ES-I3 (cell line): ENCODE measurements at regions not wholly inside any gene's neighbourhood (a gene's known extent, or its start where the extent isn't known, plus 50 kb on each side); places are given as distances from the start of the nearest gene placed in this dataset.
A peak's percentile ranks its signal among the peaks of the same experiment; 100 is the strongest.

Source experiments
- H3K36me3 ChIP-seq: 2 replicates; pipeline ENCODE4 v1.6.1; 2013; ENCODE audit warnings: mild to moderate bottlenecking, low read length, control low read depth, moderate library complexity; ENCODE audit not compliant: insufficient read depth
- H3K4me1 ChIP-seq: 2 replicates; pipeline ENCODE4 v1.6.1; 2013; ENCODE audit warnings: mild to moderate bottlenecking, control low read depth, low read length; ENCODE audit not compliant: insufficient read depth
- H3K9ac ChIP-seq: 2 replicates; pipeline ENCODE4 v1.6.1; 2013; ENCODE audit warnings: low read depth, mild to moderate bottlenecking, low read length, moderate library complexity
- H3K9me3 ChIP-seq: 2 replicates; pipeline ENCODE4 v1.6.1; 2013; ENCODE audit warnings: mild to moderate bottlenecking, low read length, moderate library complexity; ENCODE audit not compliant: control insufficient read depth, insufficient read depth

GRCh38 chr2:59314031-59314766 lies 1073.1 kb upstream of the FANCL start:
- Histone ChIP-seq H3K4me1 (no peaks in the 10 kb centered on the region), H3K9ac (no peak overlapping the region), H3K36me3 (no peaks in the 10 kb centered on the region), H3K9me3 (no peaks in the 10 kb centered on the region)

GRCh38 chr2:59312967-59313940 lies 1072.1 kb upstream of the FANCL start:
- Histone ChIP-seq H3K4me1 (no peaks in the 10 kb centered on the region), H3K36me3 (no peaks in the 10 kb centered on the region), H3K9me3 (no peaks in the 10 kb centered on the region), H3K9ac (no peak overlapping the region)

GRCh38 chr2:59312029-59312428 lies 1070.9 kb upstream of the FANCL start:
- Histone ChIP-seq H3K36me3 (no peaks in the 10 kb centered on the region), H3K9ac (no peak overlapping the region), H3K4me1 (no peaks in the 10 kb centered on the region), H3K9me3 (no peaks in the 10 kb centered on the region)

GRCh38 chr2:59308108-59308507 lies 1067.0 kb upstream of the FANCL start:
- no peak overlapping the region for H3K9ac ChIP-seq
- H3K9me3 ChIP-seq: no peaks in the 10 kb centered on the region
- no peaks in the 10 kb centered on the region for H3K36me3 ChIP-seq
- H3K4me1 ChIP-seq: no peaks in the 10 kb centered on the region

- H3K36me3 ChIP-seq: no peaks in the 10 kb centered on the region
- no peak overlapping the region for H3K9ac ChIP-seq
- no peaks in the 10 kb centered on the region for H3K9me3 ChIP-seq
Observed at GRCh38 chr2:59307196-59307595, 1066.1 kb upstream of the FANCL start.

GRCh38 chr2:59303272-59303671 lies 1062.1 kb upstream of the FANCL start:
- no peaks in the 10 kb centered on the region for H3K9me3 ChIP-seq
- no peaks in the 10 kb centered on the region for H3K4me1 ChIP-seq
- no peaks in the 10 kb centered on the region for H3K36me3 ChIP-seq
- no peak overlapping the region for H3K9ac ChIP-seq

More at GRCh38 chr2:59307196-59307595, 1066.1 kb upstream of the FANCL start:
- no peaks in the 10 kb centered on the region for H3K4me1 ChIP-seq

- no peak overlapping the region for H3K9ac ChIP-seq
- H3K4me1 ChIP-seq: no peaks in the 10 kb centered on the region; the same call in 1 of the 2 replicates
- no peaks in the 10 kb centered on the region for H3K9me3 ChIP-seq
Observed at GRCh38 chr2:59302683-59303082, 1061.6 kb upstream of the FANCL start.

GRCh38 chr2:59301466-59302402 lies 1060.6 kb upstream of the FANCL start:
- no peaks in the 10 kb centered on the region for H3K9me3 ChIP-seq
- peak overlapping the region; percentile 22; the same call in 1 of the 2 replicates for H3K9ac ChIP-seq
- no peaks in the 10 kb centered on the region for H3K36me3 ChIP-seq
- H3K4me1 ChIP-seq: no peaks in the 10 kb centered on the region; the same call in 1 of the 2 replicates

More at GRCh38 chr2:59302683-59303082, 1061.6 kb upstream of the FANCL start:
- H3K36me3 ChIP-seq: no peaks in the 10 kb centered on the region

- H3K36me3 ChIP-seq: no peaks in the 10 kb centered on the region
- H3K4me1 ChIP-seq: peaks cover 4% of the 10 kb centered on the region; the same call in 1 of the 2 replicates
- H3K9ac ChIP-seq: no peak overlapping the region
- no peaks in the 10 kb centered on the region for H3K9me3 ChIP-seq
Observed at GRCh38 chr2:59297816-59298215, 1056.7 kb upstream of the FANCL start.

- Histone ChIP-seq H3K9ac (no peak overlapping the region), H3K36me3 (no peaks in the 10 kb centered on the region), H3K4me1 (peaks cover 4% of the 10 kb centered on the region; the same call in 1 of the 2 replicates), H3K9me3 (no peaks in the 10 kb centered on the region)
Observed at GRCh38 chr2:59296279-59296678, 1055.2 kb upstream of the FANCL start.

GRCh38 chr2:59295524-59296162 lies 1054.5 kb upstream of the FANCL start:
- H3K9me3 ChIP-seq: no peaks in the 10 kb centered on the region
- H3K36me3 ChIP-seq: no peaks in the 10 kb centered on the region
- H3K4me1 ChIP-seq: peaks cover 4% of the 10 kb centered on the region; the same call in 1 of the 2 replicates
- no peak overlapping the region for H3K9ac ChIP-seq

- Histone ChIP-seq H3K9ac (no peak overlapping the region), H3K9me3 (no peaks in the 10 kb centered on the region), H3K36me3 (no peaks in the 10 kb centered on the region), H3K4me1 (no peaks in the 10 kb centered on the region)
Observed at GRCh38 chr2:59288771-59289170, 1047.6 kb upstream of the FANCL start.

GRCh38 chr2:59282374-59283057 lies 1041.4 kb upstream of the FANCL start:
- Histone ChIP-seq H3K36me3 (no peaks in the 10 kb centered on the region), H3K4me1 (no peaks in the 10 kb centered on the region)

More at GRCh38 chr2:59282374-59283057, 1041.4 kb upstream of the FANCL start:
- Histone ChIP-seq H3K9me3 (no peaks in the 10 kb centered on the region), H3K9ac (no peak overlapping the region)
